ENCODE measurements at regions not wholly inside any gene's neighbourhood (a gene's known extent, or its start where the extent isn't known, plus 50 kb on each side); places are given as distances from the start of the nearest gene placed in this dataset. TPM values are rescaled to one million over a fixed set of nuclear protein-coding genes. Genes with fewer than 3 reads are reported as not detected.

DNA sequence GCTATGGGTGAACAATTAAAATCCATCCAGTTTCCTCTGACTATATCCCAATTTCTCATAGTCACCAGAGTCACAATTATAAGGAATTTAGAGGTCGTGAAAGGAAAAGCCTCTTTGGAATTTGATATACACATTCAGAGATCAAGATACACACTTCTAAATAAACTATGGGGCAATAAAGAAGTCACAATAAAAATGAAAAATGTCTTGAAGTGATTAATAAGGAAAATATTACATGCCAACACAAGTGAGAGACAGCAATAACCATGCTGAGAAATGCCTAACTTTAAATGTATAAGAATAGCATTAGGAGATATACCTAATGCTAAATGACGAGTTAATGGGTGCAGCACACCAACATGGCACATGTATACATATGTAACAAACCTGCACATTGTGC is 54.9 kb upstream of the ADAMTS19 start:
- DNase-seq: no peak

DNA sequence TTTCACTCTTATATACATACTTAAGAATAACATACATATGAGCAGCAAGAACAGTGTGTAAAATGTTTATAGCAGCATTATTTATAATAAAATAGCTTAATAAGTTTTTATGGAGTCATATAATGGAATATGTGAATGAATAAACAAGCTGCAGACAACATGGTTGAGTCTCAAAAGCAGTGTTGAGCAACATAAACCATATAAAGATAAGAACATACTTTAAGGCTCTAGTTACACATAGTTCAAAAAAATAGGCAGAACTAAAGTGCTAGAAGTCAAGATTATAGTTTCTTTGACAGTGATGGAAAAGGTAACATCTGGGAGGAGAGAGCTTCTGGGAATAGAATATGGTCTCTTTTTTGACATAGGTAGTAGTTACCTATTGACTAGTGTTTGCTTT is 53.7 kb upstream of the ADAMTS19 start:
- DNase-seq: no peak

Small RNA genes in the stretch of these regions (small RNA-seq; reads per million reads assigned to genes)
- not detected for gene MIR4460 (ENCODE audit: low replicate concordance)
